A673 (cell line): ENCODE measurements at regions not wholly inside any gene's neighbourhood (a gene's known extent, or its start where the extent isn't known, plus 50 kb on each side); places are given as distances from the start of the nearest gene placed in this dataset.
"Not testable (repeated sequence)": the region's sequence is repeated elsewhere in the genome, so short reads cannot be mapped to it uniquely, and the experiment has no call there.

Experiments used
- BruUV-seq: library from RNA; stranded (reverse); fragments of 400-500 nt; replicated peaks from 2 replicates; lab custom pipeline; 2021; lab: Mats Ljungman, UMichigan
- CTCF ChIA-PET: fragments of 300-600 bp; sonication (Branson Sonifier 250); formaldehyde crosslinking; loops from one replicate; lab custom pipeline; 2022; ENCODE audit warnings: antibody characterized with exemption; lab: Charles Lee
- POLR2A ChIA-PET: fragments of 300-600 bp; sonication (Branson Sonifier 250); formaldehyde crosslinking; loops from one replicate; lab custom pipeline; 2022; ENCODE audit warnings: antibody characterized with exemption; ENCODE audit not compliant: low non-redundant PET; lab: Charles Lee
- DNase-seq: peaks from one replicate; pipeline ENCODE4 v3.0.0-alpha.2; 2015; ENCODE audit warnings: low spot score
- H3K27ac ChIP-seq: fragments of 200-600 bp; sonication (generic); 2 replicates; pipeline ENCODE4 v1.5.1; 2016; ENCODE audit warnings: mixed run types, low read depth, mild to moderate bottlenecking, mixed read lengths, antibody characterized with exemption, low read length; ENCODE audit not compliant: poor library complexity, severe bottlenecking
- H3K27me3 ChIP-seq: fragments of 200-600 bp; sonication (generic); replicated peaks from 2 replicates; pipeline ENCODE4 v1.6.1; 2017; ENCODE audit warnings: mixed run types, low read depth, mild to moderate bottlenecking, mixed read lengths, antibody characterized with exemption, low read length; ENCODE audit not compliant: insufficient read depth, poor library complexity
- H3K36me3 ChIP-seq: fragments of 200-600 bp; sonication (generic); 2 replicates; pipeline ENCODE4 v1.6.1; 2016; ENCODE audit warnings: mixed run types, mild to moderate bottlenecking, mixed read lengths, antibody characterized with exemption, low read length; ENCODE audit not compliant: insufficient read depth, poor library complexity, severe bottlenecking
- H3K4me1 ChIP-seq: fragments of 200-600 bp; sonication (generic); 2 replicates; pipeline ENCODE4 v1.6.1; 2017; ENCODE audit warnings: mixed run types, mild to moderate bottlenecking, mixed read lengths, antibody characterized with exemption, low read length; ENCODE audit not compliant: insufficient read depth, poor library complexity, severe bottlenecking
- H3K4me3 ChIP-seq: fragments of 200-600 bp; sonication (generic); 2 replicates; pipeline ENCODE4 v1.5.1; 2016; ENCODE audit warnings: low read depth, mixed run types, mild to moderate bottlenecking, mixed read lengths, low read length; ENCODE audit not compliant: poor library complexity, severe bottlenecking
- H3K9me3 ChIP-seq: fragments of 200-600 bp; sonication (generic); 2 replicates; pipeline ENCODE4 v1.6.1; 2016; ENCODE audit warnings: mixed run types, low read depth, mild to moderate bottlenecking, mixed read lengths, antibody characterized with exemption, low read length; ENCODE audit not compliant: poor library complexity, severe bottlenecking
- EZH2 ChIP-seq: fragments of 200-600 bp; sonication (generic); IDR thresholded peaks from 2 replicates; pipeline ENCODE4 v1.6.1; 2017; ENCODE audit warnings: borderline replicate concordance, low read depth, mild to moderate bottlenecking, mixed read lengths, antibody characterized with exemption, low read length; ENCODE audit not compliant: poor library complexity, severe bottlenecking
- intact Hi-C: fragments of 100-400 bp; cut with micrococcal nuclease; formaldehyde crosslinking; loops from one replicate; pipeline ENCODE4 v1.10.0; 2022; ENCODE audit not compliant: unreplicated experiment
- TF ChIP-seq, protein P1 (sequence below): fragments of 300-800, 200-600 bp; sonication (generic); conservative IDR thresholded peaks from 2 replicates; pipeline ENCODE4 v1.5.1; 2017; ENCODE audit warnings: low read depth, mild to moderate bottlenecking, antibody characterized with exemption, low read length, moderate library complexity, mixed read lengths

DNA sequence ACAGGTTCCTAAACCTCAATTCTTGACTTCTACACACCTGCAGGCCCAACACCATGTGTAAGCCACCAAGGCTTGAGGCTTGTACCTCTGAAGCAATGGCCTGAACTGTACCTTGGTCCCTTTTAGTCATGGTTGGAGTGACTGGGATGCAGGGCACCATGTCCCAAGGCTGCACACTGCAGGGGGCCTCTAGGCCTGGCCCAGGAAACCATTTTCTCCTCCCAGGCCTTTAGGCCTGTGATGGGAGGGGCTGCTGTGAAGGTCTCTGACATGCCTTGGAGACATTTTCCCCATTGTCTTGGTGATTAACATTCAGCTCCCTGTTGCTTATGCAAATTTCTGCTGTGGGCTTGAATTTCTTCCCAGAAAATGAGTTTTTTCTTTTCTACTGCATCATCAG is 75.8 kb upstream of the ZNF678 start:
- intact Hi-C loops, result loop anchor here (10.0 kb wide), 1 partner anchor 247 kb away; the partner anchor contains the start of genes JMJD4 and SNAP47
- peaks cover 3% of the 10 kb centered on the region for H3K27me3 ChIP-seq
- no TSS peak for BruUV-seq
- H3K9me3 ChIP-seq, result no peaks in the 10 kb centered on the region
- TF ChIP-seq EZH2, result no peak
- TF ChIP-seq, protein P1, sequence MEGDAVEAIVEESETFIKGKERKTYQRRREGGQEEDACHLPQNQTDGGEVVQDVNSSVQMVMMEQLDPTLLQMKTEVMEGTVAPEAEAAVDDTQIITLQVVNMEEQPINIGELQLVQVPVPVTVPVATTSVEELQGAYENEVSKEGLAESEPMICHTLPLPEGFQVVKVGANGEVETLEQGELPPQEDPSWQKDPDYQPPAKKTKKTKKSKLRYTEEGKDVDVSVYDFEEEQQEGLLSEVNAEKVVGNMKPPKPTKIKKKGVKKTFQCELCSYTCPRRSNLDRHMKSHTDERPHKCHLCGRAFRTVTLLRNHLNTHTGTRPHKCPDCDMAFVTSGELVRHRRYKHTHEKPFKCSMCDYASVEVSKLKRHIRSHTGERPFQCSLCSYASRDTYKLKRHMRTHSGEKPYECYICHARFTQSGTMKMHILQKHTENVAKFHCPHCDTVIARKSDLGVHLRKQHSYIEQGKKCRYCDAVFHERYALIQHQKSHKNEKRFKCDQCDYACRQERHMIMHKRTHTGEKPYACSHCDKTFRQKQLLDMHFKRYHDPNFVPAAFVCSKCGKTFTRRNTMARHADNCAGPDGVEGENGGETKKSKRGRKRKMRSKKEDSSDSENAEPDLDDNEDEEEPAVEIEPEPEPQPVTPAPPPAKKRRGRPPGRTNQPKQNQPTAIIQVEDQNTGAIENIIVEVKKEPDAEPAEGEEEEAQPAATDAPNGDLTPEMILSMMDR, result no peak
- ChIA-PET POLR2A (no interaction called here), CTCF (no interaction called here)
- H3K4me1 ChIP-seq, result no peaks in the 10 kb centered on the region
- H3K4me3 ChIP-seq, result no peak overlapping the region
- no peaks in the 10 kb centered on the region for H3K36me3 ChIP-seq
- no peak overlapping the region for H3K27ac ChIP-seq
- no peak for DNase-seq

DNA sequence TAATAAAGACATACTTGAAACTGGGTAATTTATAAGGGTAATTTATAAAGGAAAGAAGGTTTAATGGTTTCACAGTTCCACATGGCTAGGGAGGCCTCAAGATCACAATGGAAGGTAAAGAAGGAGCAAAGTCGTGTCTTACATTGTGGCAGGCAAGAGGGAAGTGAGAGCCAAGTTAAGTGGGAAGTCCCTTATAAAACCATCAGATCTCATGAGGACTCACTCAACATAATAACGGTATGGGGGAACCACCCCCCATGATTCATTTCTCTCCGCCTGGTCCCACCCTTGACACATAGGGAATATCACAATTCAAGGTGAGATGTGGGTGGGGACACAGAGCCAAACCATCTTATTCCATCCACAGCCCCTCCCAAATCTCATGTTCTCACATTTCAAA is 76.8 kb upstream of the ZNF678 start:
- ChIA-PET CTCF (no interaction called here), POLR2A (no interaction called here)
- Histone ChIP-seq H3K27ac (no peak overlapping the region), H3K4me3 (no peak overlapping the region), H3K27me3 (peaks cover 7% of the 10 kb centered on the region), H3K4me1 (no peaks in the 10 kb centered on the region), H3K9me3 (no peaks in the 10 kb centered on the region), H3K36me3 (no peaks in the 10 kb centered on the region)
- no peak for DNase-seq
- intact Hi-C loops, result loop anchor here (10.0 kb wide), 1 partner anchor 248 kb away; the partner anchor contains the start of genes JMJD4 and SNAP47
- TF ChIP-seq EZH2, result no peak
- no TSS peak for BruUV-seq

DNA sequence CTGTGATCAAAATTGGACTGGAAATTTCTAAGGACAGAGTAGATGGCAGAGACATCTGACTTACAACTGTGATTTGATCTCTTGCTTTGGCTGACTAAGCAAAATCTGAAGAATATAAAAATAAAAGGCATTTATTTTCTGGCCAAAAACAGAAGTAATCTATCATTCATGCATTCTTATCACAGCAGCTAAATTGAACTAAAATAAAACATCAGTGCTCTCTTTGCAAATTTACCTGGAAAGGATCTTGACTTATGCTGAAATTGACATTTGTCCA is 81.4 kb upstream of the ZNF678 start:
- H3K36me3 ChIP-seq, result no peaks in the 10 kb centered on the region
- CTCF ChIA-PET, result interaction anchor here (1.2 kb wide), 1 partner anchor 472 kb away, joined by 6 read pairs; no protein-coding TSS in a partner anchor
- BruUV-seq, result no TSS peak
- POLR2A ChIA-PET, result no interaction called here
- no peaks in the 10 kb centered on the region for H3K9me3 ChIP-seq
- H3K27me3 ChIP-seq, result peaks cover 12% of the 10 kb centered on the region
- H3K4me3 ChIP-seq, result no peak overlapping the region
- intact Hi-C loops, result loop anchor here (5.0 to 10.0 kb wide), 3 partner anchors 253 to 470 kb away; partner anchors contain the start of genes JMJD4 and SNAP47
- no peak overlapping the region for H3K27ac ChIP-seq
- no peaks in the 10 kb centered on the region for H3K4me1 ChIP-seq
- no peak for DNase-seq
- TF ChIP-seq, protein P1, result no peak
- no peak for TF ChIP-seq EZH2

DNA sequence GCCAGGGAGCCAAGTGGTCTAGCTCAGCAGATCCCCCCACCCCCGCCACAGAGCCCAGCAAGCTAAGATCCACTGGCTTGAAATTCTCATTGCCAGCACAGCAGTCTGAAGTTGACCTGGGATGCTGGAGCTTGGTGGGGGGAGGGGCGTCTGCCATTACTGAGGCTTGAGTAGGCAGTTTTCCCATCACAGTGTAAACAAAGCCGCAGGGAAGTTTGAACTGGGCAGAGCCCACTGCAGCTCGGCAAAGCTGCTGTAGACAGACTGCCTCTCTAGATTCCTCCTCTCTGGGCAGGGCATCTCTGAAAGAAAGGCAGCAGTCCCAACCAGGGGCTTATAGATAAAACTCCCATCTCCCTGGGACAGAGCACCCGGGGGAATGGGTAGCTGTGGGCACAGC is 89.3 kb upstream of the ZNF678 start:
- DNase-seq, BruUV-seq, intact Hi-C loops, H3K27ac ChIP-seq, H3K4me1 ChIP-seq, CTCF ChIA-PET, H3K4me3 ChIP-seq, H3K9me3 ChIP-seq, H3K36me3 ChIP-seq, POLR2A ChIA-PET: not testable (repeated sequence)
- H3K27me3 ChIP-seq, result peaks cover 13% of the 10 kb centered on the region
